Osteocyte (in vitro differentiated cells): ENCODE measurements at regions not wholly inside any gene's neighbourhood (a gene's known extent, or its start where the extent isn't known, plus 50 kb on each side); places are given as distances from the start of the nearest gene placed in this dataset.
A peak's percentile ranks its signal among the peaks of the same experiment; 100 is the strongest.

Experiments used
- DNase-seq: peaks from one replicate; pipeline ENCODE4 v3.0.0; 2021; ENCODE audit warnings: mixed read lengths; ENCODE audit not compliant: unreplicated experiment; ENCODE audit errors: extremely low spot score
- H3K27ac Mint-ChIP-seq: one replicate; pipeline ENCODE4 v1.8.0; 2021; ENCODE audit warnings: mild to moderate bottlenecking, mixed read lengths; ENCODE audit not compliant: unreplicated experiment
- H3K27me3 Mint-ChIP-seq: one replicate; pipeline ENCODE4 v1.8.0; 2021; ENCODE audit warnings: mixed read lengths; ENCODE audit not compliant: unreplicated experiment
- H3K36me3 Mint-ChIP-seq: one replicate; pipeline ENCODE4 v1.8.0; 2021; ENCODE audit warnings: mixed read lengths; ENCODE audit not compliant: unreplicated experiment
- H3K4me1 Mint-ChIP-seq: one replicate; pipeline ENCODE4 v1.8.0; 2021; ENCODE audit warnings: mixed read lengths; ENCODE audit not compliant: unreplicated experiment
- H3K4me3 Mint-ChIP-seq: one replicate; pipeline ENCODE4 v1.8.0; 2021; ENCODE audit warnings: mild to moderate bottlenecking, moderate library complexity, mixed read lengths; ENCODE audit not compliant: unreplicated experiment
- H3K9me3 Mint-ChIP-seq: one replicate; pipeline ENCODE4 v1.8.0; 2021; ENCODE audit warnings: mixed read lengths; ENCODE audit not compliant: unreplicated experiment
- TF ChIP-seq, protein P1 (sequence below): fragments of 200-600 bp; sonication (generic); IDR thresholded peaks from 2 replicates; pipeline ENCODE4 v1.5.0; 2021; ENCODE audit warnings: antibody characterized with exemption, mild to moderate bottlenecking, moderate library complexity

DNA sequence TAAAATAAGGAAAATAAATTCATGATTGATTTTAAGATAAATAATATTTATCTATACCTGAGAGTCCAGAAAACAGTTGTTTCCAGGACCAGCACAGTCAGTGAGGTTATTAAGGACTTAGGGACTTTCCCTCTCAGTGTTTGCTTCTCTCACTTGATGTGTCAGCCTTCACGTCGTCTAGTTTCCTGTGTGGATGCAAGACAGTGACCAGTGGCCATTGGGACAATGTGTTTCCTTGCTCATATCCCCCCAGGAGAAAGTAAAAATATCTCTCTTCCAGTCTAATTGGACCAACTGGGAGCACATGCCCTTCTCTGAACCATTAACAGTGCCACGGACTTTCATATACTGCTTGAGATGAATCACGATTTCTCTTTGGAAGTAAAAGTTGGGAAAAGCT, 157.8 kb upstream of the CTNNB1 start:
- TF ChIP-seq, protein P1, sequence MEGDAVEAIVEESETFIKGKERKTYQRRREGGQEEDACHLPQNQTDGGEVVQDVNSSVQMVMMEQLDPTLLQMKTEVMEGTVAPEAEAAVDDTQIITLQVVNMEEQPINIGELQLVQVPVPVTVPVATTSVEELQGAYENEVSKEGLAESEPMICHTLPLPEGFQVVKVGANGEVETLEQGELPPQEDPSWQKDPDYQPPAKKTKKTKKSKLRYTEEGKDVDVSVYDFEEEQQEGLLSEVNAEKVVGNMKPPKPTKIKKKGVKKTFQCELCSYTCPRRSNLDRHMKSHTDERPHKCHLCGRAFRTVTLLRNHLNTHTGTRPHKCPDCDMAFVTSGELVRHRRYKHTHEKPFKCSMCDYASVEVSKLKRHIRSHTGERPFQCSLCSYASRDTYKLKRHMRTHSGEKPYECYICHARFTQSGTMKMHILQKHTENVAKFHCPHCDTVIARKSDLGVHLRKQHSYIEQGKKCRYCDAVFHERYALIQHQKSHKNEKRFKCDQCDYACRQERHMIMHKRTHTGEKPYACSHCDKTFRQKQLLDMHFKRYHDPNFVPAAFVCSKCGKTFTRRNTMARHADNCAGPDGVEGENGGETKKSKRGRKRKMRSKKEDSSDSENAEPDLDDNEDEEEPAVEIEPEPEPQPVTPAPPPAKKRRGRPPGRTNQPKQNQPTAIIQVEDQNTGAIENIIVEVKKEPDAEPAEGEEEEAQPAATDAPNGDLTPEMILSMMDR = no peak
- no peaks in the 10 kb centered on the region for H3K4me1 Mint-ChIP-seq
- DNase-seq = no peak
- H3K27me3 Mint-ChIP-seq = peaks cover 5% of the 10 kb centered on the region
- H3K4me3 Mint-ChIP-seq = no peak overlapping the region
- H3K27ac Mint-ChIP-seq = no peak overlapping the region
- peaks cover under 1% of the 10 kb centered on the region for H3K9me3 Mint-ChIP-seq
- no peaks in the 10 kb centered on the region for H3K36me3 Mint-ChIP-seq

DNA sequence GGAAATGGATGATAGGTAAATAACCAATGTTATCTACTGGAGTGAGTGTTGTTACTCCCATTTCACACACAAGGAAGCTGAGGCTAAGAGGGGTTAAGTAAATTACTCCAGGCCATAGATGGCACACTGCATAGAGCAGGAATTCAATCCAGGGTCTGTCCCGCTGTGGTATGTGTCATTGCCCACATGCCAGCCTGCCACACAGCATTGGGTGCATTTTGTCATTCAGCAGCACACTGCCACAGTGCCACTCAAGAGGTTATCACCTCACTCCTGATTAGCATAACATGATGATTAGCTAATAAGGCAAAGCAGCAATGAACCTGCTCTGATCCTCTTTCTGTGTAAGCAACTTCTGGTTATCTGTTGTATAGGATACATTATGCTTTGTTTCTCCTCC, 157.4 kb upstream of the CTNNB1 start:
- Mint-ChIP-seq H3K4me3 (no peak overlapping the region), H3K4me1 (no peaks in the 10 kb centered on the region), H3K27ac (no peak overlapping the region), H3K9me3 (peaks cover 5% of the 10 kb centered on the region), H3K36me3 (no peaks in the 10 kb centered on the region), H3K27me3 (peaks cover 5% of the 10 kb centered on the region)
- TF ChIP-seq, protein P1 = no peak
- peak; percentile 30 for DNase-seq

DNA sequence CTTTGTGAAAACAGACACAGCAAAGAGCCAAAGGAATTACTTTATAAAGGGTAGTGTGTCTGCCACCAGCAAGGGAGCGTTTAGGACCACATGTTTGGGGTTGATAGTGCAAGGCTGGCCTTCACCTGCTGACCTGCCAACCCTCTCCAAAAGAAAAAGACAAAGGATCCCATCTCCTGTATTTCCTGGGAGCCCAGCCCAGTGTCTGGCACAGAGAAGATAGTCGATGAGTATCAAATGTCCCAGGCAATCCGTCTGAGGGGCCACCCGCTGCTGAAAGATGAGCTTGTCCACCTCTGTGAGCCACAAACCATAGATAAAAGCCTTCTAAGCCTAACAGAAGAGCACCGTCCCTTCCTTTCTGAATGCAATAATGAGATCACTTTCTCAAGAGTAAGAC, 154.8 kb upstream of the CTNNB1 start:
- Mint-ChIP-seq H3K4me1 (no peaks in the 10 kb centered on the region), H3K4me3 (no peak overlapping the region), H3K27me3 (peaks cover 5% of the 10 kb centered on the region), H3K36me3 (no peaks in the 10 kb centered on the region), H3K9me3 (peaks cover 19% of the 10 kb centered on the region), H3K27ac (no peak overlapping the region)
- TF ChIP-seq, protein P1 = no peak
- peak; percentile 36 for DNase-seq

DNA sequence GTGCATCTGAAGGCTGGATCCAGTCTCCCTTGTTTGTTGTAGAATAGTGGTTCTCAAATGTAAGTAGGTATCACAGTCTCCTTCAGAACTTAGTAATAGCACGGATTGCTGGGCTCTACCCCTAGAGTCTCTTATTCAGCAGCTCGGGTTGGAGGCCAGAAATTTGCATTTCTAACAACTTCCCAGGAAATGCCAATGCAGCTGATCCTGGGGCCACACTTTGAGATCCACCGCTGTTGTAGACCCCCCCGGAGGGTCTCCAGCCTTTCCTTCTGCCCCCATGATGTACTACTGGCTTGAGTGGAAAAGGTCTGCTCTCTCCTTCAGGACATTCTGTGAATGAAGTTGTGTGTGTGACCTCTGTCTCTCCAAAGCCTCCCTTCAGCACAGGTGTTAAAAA, 153.8 kb upstream of the CTNNB1 start:
- TF ChIP-seq, protein P1 = no peak
- no peak overlapping the region for H3K4me3 Mint-ChIP-seq
- H3K27ac Mint-ChIP-seq = no peak overlapping the region
- H3K4me1 Mint-ChIP-seq = no peaks in the 10 kb centered on the region
- no peak for DNase-seq
- peaks cover 5% of the 10 kb centered on the region for H3K27me3 Mint-ChIP-seq
- H3K36me3 Mint-ChIP-seq = no peaks in the 10 kb centered on the region
- peaks cover 24% of the 10 kb centered on the region for H3K9me3 Mint-ChIP-seq

- Mint-ChIP-seq H3K4me1 (no peaks in the 10 kb centered on the region), H3K27me3 (no peaks in the 10 kb centered on the region), H3K9me3 (peaks cover 35% of the 10 kb centered on the region), H3K36me3 (no peaks in the 10 kb centered on the region), H3K4me3 (no peak overlapping the region), H3K27ac (no peak overlapping the region)
- TF ChIP-seq, protein P1 = no peak
- peak; percentile 53 for DNase-seq
Measured at GRCh38 chr3:41050144-41050543, 149.2 kb upstream of the CTNNB1 start.
